GM19395 (cell line): ENCODE measurements at regions not wholly inside any gene's neighbourhood (a gene's known extent, or its start where the extent isn't known, plus 50 kb on each side); places are given as distances from the start of the nearest gene placed in this dataset.
"Not testable (repeated sequence)": the region's sequence is repeated elsewhere in the genome, so short reads cannot be mapped to it uniquely, and the experiment has no call there.

Experiments
- ATAC-seq: cut with Tn5 transposase; IDR thresholded peaks from one replicate; pipeline ENCODE4 v1.9.1; 2021; ENCODE audit warnings: mild to moderate bottlenecking, moderate library complexity; ENCODE audit not compliant: unreplicated experiment

DNA sequence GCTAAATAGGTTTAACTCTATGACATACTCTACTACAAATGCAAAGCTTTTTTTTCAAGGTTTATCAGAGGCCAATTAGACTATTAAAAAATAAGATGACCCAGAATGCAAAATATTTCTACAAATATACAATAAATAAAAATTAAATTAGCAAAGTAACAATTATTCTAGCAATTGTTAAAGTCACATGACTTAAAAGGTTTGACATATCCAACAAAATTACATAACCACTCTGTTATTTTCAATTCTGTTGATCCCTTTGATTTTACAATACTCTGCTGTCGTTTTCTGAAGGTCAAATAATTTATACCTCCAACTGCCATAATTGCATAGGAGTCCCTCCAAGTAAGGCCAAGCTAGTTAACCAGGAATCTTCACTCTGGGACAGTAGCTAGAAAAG, 292.6 kb upstream of the MIR17HG start:
- no peak for ATAC-seq

DNA sequence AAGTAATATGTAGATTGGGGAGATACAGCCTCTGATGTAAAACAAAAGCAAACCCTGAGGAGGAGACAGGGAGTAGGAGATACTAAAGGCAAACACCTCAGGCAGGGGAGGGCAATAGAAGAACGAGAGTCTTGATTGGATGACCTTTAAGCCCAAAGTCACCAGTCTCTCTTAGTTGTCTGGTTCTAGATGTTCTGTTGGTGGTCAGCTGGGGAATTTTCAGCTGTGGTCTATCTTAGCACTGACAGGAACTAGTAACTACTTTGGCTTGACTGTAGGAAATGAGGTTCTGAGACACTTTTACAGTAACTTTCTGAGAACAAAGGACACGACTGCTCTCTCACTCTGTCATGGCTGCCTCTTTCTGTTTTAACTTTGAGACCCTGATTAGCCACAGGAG, 290.7 kb upstream of the MIR17HG start:
- ATAC-seq, result peak; percentile 79

DNA sequence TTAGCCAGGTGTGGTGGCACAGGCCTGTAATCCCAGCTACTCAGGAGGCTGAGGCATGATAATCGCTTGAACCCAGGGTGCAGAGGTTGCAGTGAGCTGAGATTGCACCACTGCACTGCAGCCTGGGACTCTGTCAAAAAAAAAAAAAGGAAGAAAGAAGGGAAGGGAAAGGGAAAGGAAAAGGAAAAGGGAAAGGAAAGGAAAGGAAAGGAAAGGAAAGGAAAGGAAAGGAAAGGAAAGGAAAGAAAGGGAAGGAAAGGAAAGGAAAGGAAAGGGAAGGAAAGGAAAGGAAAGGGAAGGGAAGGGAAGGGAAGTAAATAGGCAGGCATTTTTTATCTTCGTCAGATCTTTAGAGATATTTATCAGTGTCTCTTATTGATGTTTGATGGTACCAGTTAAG, 290.0 kb upstream of the MIR17HG start:
- not testable (repeated sequence) for ATAC-seq

DNA sequence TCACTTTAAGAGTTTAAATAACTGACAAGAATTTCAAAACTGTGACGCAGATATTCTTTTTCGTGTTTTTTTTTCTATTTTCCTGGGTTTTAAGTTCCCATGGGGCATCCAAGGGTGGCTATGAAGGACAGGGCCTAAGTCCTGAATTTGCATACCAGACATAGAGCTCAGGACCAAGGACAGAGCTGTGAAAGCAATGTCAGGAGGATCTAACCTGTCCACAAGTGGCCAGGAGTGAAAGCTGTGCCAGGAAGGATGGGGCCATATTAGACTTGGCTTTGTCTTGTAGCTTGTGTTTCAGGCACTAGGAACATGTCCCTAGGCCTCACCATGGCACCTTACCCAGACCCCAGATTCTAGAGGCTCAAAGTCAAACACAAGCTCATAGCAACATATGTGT, 289.4 kb upstream of the MIR17HG start:
- no peak for ATAC-seq

DNA sequence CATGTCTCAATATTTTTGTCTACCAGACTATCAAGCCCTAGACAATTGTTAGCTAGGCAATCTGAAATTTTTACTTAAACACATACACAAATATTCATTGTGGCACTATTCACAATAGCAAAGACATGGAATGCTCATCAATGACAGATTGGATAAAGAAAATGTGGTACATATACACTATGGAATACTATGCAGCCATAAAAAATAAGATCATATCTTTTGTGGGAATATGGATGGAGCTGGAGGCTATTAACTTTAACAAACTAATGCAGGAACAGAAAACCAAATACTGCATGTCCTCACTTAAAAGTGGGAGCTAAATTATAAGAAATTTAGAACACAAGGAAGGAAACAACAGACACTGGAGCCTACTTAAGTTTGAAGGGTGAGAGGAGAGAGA, 288.6 kb upstream of the MIR17HG start:
- no peak for ATAC-seq

DNA sequence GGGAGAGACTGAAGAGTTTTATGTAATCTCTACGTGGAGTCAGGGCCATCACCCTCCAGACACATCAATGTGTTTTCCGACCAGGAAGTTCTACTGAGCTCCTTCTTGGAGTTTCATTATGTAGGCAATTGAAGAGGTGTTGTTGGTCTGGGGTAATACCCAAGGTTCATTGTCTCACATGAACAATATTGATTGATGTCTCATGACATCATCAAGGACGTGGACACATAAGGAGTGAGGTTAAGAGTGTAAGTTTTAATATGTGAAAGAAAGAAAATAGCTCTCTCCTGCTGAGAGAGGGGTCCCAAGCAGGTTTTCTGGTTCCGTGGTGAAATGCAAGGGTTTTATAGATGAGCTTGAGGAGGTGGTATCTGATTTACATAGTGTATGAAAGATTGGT, 280.7 kb upstream of the MIR17HG start:
- ATAC-seq, result no peak

DNA sequence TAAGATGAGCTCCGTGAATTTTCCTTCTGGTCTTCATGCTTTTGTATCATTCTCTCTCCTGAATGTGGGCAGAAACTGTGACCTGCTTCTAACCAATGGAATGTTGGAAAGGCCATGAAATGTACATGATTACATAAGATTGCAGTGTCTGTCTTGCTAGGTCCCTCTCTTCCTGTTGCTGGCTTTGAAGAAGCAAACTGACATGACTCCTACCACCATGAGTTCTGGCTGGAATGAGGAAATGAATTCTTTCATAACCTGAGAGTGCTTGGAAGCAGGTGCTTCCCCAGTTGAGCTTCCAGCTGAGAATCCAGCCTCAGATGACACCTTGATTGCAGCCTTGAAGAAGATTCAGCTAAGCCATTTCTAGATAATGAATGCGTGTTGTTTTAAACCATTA, 275.0 kb upstream of the MIR17HG start:
- no peak for ATAC-seq

DNA sequence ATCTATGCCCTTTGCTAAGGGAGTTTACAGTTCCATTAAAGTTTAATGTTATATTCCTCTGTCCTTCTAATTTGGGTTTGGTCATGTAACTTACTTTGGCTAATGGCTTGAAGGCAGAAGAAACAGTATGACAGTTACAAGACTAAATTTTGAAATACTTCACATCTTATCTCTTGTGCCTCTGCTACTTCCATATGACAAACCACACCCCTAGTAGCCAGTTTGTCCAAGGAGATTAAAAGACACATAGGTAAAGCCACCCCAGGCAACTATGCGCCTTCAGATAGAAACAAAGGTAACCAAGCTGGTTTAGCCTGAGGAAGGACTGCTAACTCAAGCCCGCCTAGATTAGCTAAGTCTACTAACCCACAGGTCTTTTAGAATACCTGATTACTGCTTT, 273.4 kb upstream of the MIR17HG start:
- ATAC-seq, result no peak

DNA sequence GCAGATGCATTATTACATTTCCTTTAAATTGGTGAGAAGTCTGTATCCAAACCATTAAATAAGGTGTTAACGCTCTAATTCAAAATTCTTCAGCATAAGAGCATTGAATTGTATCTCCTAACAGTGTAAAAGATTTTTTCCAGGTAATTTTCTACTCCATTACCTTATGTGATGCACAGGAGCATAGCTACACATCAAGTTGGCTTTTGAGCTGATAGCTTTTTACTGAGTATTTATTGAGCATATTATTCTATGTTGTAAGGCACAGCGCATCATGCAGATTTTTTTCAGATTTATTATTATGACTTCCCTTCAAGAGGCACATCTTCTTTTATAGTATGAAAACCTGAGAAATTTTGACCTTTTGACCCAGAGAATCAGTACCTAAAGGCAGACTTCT, 270.7 kb upstream of the MIR17HG start:
- ATAC-seq, result no peak

DNA sequence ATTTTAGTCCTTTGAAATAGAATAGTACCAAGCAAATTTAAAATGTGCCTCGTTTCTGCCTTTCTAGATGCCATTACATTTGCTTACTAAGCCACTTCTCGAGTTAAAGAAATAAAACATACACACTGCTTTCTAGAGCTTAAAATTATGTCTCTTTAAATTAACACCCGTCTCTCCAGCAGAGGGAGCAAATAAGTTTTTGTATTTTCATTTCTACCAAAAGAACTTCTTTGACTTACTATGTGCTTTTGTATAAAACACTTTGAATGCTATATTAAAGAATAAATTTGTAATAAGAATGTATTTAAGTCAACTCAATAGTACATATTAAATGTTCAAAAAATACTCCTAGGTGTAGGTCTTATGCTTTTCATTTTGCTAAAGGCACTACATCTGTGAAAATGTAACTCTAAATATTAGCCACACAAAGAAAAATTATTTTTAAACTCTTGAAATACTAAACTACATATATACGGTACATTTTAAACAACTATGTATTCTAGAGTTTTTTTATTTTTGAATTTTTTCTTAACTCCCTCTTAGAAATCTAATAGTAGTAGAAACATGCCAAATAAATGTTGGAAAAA, 269.3 kb upstream of the MIR17HG start:
- ATAC-seq, result no peak

DNA sequence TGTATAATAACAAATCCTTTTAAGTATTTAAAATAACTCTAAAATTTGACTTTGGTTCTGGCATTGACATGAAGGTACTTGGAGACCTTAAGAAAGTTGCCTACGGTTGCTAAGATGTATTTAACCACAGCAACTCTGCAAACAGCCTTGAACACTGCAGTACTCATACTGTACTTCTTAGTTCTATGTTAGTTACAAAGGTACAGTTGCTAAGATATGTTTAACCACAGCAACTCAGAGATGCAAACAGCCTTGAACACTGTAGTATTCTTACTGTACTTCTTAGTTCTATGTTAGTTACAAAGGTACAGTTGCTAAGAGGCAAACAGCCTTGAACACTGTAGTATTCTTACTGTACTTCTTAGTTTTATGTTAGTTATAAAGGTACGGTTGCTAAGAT, 268.3 kb upstream of the MIR17HG start:
- ATAC-seq, result no peak

DNA sequence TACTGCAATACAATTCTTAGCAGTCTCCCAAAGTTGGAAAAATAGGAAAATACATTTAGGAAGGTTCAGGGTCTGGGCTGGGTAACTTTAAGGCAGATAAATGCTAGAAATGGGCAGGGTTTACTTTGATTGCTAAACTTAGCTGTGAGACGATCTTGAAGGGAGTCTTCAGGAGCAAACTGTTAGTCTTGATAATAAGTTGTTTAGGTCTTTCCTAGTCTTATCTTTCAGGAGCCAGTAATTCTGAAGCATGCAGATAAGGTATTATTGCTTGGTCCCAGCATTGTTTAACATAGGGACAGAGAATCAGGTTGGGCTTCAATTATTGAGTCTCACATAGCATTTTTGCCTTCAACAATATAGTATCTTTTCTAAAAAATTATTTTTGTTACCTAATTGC, 262.4 kb upstream of the MIR17HG start:
- ATAC-seq, result no peak

DNA sequence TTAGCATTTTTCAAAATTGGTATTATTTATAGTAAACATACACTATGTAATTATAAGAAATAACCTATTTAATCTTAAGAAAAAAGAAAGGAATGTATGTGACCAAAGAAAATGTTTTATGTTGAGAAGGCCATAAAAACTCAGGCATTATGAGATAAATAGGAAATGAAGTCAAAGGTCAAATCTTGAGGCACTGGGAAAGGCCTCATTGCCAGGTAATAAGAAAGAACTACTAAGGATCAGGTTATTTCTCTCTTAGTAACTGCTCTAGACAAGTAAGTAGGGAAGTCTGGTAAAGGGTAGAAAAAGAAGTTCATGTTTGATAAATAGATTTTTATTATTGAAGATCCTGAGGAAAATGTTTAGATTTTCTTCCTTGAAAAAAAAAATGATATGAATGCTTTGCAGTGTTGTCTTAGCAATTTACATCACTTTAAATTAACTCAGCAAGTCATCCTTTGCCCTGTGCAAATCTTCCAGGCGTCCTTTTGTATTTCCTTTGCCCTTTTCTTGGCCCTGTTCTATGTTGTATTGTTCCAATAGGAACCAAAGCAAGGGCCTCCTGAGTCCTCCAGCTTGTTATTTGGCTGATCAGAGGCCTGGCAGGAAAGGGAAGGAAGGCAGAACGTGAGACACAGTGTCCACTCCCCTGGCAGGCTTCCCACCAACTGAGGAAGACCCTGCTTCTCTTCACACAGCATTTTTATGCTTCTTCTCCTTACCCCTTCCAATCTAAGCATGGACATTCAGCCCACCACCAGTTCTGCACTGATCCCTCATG, 260.4 kb upstream of the MIR17HG start:
- ATAC-seq, result no peak

DNA sequence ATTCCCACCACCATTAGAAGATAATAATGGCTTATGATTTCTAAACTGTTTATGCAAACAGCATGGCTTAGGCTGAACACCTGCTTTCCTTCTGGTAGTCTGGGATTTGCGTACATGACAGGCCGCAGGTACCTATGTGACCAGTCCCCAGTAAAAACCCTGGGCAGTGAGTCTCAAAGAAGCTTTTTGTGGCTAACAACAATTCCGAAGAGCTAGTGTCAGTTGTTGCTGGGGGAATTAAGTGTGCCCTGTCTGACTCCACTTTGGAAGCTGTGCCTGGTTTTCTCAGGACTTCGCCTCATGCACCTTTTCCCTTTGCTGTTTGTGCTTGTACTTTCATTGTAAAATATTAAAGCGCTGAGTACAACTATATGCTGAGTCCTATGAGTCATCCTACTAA, 250.2 kb upstream of the MIR17HG start:
- no peak for ATAC-seq

DNA sequence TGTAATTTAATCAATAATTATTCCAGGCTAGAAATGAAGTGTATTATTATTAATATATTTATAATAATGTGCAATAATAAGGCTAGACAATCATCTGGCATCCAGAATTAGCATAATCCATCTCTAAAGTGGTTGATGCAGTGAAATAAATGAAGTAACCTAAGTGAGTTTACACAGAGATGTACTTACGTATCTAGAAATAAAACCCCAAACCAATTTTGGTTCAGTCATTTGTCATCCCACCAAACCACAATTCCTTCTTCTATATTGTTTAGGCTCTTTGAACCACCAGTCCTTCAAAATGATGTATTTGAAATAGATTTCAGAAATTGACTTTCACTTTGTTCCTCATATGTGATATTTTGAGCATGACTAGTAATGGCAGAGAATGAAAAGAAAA, 247.6 kb upstream of the MIR17HG start:
- no peak for ATAC-seq

DNA sequence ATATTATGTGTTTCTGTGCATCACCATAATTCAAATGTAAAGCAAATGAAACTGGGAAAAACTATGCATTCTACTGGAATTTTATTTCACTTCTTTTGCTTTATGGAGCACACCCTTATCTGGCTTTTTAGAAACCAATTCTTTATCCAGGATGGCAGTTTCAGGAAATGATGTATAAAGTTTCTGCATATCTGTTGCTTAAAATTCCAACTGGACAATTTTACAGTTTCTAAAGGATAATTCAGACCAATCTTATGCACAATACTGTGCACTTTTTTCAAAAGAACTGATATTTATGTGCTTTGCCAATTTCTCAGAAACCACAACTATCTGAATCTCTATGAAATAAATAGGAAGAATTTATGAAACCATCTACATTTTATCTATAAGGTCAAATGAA, 246.5 kb upstream of the MIR17HG start:
- no peak for ATAC-seq

DNA sequence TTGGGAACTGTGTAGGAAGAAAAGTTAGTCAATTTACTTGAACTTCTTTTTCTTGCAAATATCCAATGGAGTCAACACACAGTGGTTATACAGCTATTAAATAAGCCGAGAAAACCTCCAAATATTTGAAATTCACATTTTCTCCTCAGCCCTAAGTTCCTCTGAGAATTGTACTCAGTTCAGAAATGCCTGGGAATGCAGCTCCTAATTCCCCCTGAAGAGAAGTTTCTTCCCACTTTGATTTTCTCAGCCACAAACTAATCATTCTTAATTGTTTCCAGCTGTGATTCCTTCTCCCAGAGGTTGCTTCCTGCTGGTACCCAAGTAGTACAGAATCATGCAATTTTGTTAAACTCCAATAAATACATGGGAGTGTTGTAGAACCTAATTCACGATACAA, 246.1 kb upstream of the MIR17HG start:
- ATAC-seq, result no peak

DNA sequence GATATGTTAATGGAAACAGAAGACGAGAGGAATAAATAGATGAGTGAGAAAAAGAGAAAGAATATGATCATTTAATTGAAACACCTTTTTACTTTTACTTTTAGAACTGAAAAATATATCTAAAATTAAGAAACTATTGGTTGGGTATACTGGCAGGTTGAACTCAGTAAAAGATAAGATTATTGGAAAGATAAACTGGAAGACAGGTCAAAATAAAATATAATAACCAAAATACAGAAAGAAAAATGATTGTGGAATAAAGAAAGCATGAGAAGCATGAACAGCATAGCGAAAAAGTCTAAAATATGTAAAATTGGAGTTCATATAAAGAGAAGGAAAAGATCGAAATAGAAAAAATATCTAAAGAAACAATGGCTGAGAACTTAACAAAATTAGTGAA, 242.2 kb upstream of the MIR17HG start:
- no peak for ATAC-seq

DNA sequence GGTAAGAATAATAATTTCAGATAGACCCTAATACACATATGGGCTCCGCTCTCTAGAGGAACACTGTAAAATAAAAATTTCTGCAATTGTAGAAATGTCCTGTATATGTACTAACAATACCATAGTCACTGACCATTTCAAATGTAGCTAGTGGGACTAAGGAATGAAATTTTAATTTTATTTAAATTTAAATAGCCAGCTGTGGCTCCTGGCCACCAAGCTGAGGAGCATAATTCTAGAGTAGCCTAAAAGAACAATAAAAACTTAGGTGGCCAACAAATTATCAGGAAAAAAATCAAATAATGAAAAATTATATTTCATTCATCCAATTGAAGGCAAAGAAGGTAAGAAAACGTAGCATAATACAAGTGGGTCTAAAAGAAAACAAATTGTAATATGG, 240.9 kb upstream of the MIR17HG start:
- no peak for ATAC-seq

DNA sequence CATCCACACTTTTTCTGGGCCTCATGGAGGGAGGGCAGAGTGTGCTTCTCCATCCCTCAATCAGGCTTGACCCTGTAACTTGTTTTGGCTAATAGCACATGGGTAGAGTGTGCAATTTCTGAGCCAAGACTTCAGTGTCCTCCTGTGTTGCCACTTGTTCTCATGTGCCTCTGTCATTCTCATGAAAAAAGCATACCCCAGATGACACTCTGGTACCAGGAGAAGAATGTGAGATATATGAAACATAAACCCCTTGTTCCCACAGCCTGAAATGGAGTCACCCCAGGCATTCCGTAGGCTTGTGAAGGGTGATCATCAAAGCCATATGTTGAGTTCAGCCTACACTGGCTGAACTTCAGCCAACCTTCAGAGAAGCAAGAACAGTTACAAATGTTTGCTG, 239.2 kb upstream of the MIR17HG start:
- ATAC-seq, result no peak

DNA sequence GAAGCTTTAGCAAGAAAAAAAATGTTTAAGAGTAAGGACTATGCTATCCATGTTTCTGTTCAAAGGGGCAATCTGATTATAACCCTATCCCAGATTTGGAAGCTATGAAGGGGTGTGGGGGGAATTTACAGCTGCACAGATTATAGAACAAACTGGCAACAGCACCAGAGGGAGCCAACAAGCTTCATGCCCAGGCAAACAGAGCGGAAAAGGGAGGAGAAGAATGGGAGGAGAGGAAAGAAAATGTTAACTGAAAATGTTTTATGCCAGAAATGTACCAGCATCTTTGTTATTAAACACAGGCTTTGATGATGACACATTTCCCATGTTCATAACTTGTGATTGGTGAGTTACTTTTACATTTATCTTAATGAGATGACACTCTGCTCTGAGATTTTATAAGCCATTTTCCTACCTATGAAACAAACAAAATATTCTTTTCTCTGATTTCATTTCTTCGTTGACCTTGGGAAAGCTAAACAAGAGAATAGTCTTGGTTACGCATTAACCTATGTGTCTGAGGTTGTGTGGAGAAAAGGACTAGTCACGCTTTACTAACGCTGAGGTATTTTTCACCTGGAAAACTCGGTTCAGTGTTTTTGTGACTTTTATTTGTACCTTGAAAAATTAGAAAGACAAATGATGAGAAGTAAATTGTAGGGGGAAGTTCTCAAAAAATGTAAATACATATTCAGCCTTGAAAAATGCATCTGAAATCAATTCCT, 235.8 kb upstream of the MIR17HG start:
- ATAC-seq, result no peak

DNA sequence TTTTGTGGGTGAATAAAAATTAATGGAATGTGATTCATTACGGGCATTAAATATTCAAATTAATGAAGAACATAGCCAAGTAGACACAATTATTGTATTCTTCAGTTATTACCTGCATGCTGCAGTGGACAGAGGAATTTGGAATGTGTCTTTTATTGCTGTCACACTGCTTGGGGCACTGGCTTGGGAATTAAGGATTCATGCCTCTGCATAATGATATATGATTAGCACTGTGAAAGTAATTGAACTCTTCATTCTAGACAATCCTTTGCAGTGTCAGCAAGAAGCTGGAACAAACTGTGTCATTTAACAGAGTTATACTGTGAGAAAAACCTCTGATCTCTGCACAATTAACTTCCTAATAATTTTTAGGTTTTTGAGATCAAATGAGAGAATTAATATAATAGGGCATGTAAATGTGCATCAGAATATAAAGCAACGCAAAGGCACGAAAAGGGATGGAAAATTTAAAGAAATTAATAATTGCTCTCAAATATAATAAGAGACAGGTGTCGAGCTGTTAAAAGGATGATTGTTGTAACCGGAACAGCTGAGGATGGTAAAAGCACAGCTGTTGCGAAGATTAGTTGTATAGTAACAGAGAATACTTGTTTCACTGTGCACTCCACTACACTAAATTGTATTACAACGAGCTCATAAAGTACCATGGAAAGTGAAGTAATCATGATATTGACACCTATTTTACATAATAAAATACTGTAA, 235.1 kb upstream of the MIR17HG start:
- no peak for ATAC-seq
